GM12801 (cell line): ENCODE measurements at regions not wholly inside any gene's neighbourhood (a gene's known extent, or its start where the extent isn't known, plus 50 kb on each side); places are given as distances from the start of the nearest gene placed in this dataset.

Source experiments
- CTCF ChIP-seq: IDR thresholded peaks from one replicate; pipeline ENCODE4 v1.5.1; 2011; ENCODE audit warnings: control low read depth; ENCODE audit not compliant: insufficient read length; ENCODE audit errors: extremely low read depth

- TF ChIP-seq CTCF = no peak
Observed at GRCh38 chr12:132393991-132394949, 64.9 kb upstream of the GALNT9 start.

GRCh38 chr12:132393245-132393795, 63.9 kb upstream of the GALNT9 start:
- no peak for TF ChIP-seq CTCF

- TF ChIP-seq CTCF = no peak
Observed at GRCh38 chr12:132392389-132393244, 63.2 kb upstream of the GALNT9 start.

GRCh38 chr12:132391326-132392041, 62.1 kb upstream of the GALNT9 start:
- no peak for TF ChIP-seq CTCF

GRCh38 chr12:132390287-132391076, 61.1 kb upstream of the GALNT9 start:
- no peak for TF ChIP-seq CTCF

- no peak for TF ChIP-seq CTCF
Observed at GRCh38 chr12:132389526-132390286, 60.3 kb upstream of the GALNT9 start.
